ENCODE measurements at regions not wholly inside any gene's neighbourhood (a gene's known extent, or its start where the extent isn't known, plus 50 kb on each side); places are given as distances from the start of the nearest gene placed in this dataset.

DNA sequence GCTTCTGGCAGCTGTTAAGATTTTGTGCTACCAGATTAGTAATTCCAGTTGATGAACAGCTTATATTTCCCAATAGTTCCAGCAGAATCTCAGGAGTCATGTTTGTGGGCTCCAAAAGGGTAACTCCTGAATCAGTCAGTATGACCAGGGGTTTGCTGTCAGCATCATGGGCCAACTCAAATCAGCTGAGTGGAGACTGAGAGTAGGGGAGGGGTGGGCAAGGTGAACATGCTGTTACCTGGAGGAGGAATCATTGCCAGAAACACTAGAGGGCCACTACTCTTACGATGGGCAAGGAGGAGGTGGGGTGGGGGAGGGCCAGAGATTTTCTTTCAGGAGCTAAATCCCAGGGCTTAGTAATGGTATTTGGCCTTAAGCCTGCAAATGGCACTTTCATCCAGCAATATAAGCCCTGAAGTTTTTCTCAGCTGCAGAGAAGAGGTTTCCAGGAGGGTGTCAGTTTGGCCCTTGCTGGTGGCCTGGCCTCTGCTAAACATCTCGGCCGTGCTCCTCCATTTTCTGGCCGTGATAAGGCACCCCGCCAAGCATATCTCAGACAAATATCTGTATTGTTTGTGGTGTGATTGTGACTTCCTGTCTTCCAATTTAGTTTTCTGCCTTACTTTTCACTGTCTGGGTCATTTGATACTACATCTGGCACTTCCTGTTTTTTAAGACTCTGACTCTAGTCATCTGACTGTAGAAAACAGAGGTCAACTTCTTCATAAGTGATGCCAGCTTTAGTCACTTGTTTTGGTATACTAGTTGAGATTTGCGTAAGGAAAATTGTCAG, 120.5 kb upstream of the CXCR4 start:
- no peak for DNase-seq

DNA sequence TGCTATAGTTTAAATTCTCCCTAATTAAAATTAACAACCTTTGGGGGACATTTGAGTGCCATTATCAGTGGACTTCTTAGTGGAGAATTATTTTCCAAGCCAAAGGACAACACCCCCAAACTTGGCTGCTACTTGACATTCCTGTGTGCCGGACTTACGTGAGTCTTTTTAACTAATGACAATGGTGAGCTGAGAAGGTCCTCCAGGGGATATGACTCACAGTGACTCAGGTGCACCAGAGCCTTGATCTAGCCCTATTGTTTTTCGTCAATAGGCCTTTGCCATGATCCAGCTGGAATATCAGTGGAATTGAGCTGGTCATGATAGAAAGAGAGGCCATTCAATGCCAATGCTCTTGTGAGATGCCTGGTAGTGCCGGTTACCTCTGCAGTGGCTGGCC, 118.1 kb upstream of the CXCR4 start:
- DNase-seq: no peak

- DNase-seq: no peak
Observed at GRCh38 chr2:136235546-136235945, 117.6 kb upstream of the CXCR4 start.

GRCh38 chr2:136234261-136234660, 116.3 kb upstream of the CXCR4 start:
- no peak for DNase-seq

DNA sequence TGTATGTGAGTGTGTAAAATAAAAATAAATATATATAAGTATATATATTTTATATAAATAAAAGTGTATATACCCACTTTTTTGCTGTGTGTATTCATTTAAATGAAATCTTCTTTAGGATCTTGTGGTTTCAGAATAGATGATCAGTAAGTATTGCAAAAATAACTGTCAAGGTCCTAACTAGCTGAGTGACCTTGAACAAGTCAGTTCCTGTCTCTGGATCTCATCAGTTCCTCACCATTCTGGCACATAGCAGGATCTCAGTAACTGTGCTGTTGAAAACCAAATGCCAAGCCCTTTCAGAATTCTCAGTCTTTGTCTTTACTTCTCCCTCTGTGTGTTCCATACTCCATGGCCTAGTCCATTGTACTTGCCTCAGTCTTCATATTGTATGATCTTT, 115.3 kb upstream of the CXCR4 start:
- no peak for DNase-seq

DNA sequence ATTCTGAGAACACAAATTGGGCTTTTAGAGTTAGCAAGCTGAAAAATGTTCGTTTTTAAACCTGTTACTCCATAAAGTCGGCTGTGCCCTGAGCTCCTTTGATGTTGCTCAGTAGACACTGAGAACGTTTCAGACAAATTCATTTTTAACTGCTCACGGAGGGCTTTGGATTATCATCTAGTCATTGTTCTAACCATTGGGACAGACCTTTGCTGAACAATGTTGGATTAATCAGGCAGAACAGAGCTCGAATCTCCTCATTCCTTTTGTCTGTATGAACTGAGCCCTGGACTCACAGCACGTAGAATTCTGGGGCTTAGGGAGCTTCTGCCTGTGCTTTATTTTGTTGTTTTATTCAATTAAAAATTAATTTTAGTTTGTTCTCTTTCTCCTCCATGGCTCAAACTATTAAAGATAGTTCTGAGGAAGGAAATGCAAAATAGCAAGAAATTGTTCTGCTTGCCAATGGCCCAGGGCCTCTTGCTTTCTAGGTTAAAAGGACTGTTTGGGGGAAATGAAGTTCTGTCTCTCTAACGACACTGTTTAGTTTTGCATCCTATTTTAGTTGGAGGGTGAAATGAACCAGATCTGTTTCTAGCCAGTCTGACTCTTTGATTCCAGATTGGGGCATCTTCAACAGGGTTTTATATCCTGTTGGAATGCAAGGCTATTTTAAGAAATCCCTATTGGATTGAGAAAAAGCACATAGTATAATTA, 114.7 kb upstream of the CXCR4 start:
- no peak for DNase-seq

DNA sequence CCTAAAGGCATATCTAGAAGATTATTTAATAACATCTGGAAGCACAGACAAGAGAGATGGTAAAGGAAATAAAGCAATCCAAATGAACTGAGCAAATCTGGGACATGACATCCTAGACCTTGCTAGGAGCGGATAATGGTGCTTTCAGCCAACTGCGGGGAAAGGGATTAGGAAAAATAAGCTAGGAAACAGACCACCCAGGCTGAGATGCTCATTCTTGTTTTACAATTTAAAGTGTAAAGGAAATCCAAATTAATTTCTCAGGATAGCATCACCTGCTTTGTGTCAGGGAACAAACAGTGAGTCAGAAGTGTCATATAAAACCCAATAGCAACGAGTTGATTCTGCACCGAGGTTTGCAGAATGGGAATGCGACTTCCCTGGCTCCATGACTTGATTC, 112.5 kb upstream of the CXCR4 start:
- no peak for DNase-seq

- no peak for DNase-seq
Observed at GRCh38 chr2:136226903-136227302, 109.0 kb upstream of the CXCR4 start.

- no peak for DNase-seq
Observed at GRCh38 chr2:136225950-136226835, 108.2 kb upstream of the CXCR4 start.

DNA sequence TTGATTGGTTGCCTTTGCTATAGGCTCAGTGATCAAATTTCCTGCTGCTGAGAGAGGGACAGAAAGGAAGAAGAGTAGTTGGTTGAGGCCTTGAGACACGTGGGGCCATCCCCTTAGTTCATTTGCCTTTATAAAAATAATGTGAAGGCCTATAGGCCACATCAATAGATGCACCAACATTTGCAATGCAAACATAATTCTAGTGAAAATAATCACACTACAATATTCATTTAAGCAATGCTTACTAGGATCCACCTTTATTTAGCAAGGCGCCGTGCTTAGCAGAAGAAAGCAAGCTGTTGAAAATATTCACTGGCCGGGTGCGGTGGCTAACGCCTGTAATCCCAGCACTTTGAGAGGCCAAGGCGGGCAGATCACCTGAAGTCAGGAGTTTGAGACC, 105.3 kb upstream of the CXCR4 start:
- no peak for DNase-seq

DNA sequence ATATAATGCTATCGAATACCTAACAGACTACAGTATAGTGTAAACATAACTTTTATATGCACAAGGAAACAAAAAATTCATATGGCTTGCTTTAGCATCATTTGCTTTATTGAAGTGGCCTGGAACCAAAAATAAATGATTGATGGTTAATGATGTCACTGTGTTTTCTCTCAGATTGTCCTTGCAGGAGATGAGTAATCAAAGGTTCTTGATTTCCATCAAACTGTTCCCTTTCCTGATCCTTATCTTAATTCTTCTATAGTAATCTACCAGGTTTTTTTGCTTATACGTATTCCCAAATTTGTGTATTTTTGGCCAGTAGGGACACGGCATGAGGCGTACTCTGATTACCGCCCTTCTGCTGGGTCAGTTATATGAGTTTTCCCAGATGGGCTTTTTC, 104.9 kb upstream of the CXCR4 start:
- no peak for DNase-seq

- no peak for DNase-seq
Observed at GRCh38 chr2:136221026-136221425, 103.1 kb upstream of the CXCR4 start.

- DNase-seq: no peak
Observed at GRCh38 chr2:136219963-136220362, 102.0 kb upstream of the CXCR4 start.

- DNase-seq: no peak
Observed at GRCh38 chr2:136219341-136219740, 101.4 kb upstream of the CXCR4 start.

DNA sequence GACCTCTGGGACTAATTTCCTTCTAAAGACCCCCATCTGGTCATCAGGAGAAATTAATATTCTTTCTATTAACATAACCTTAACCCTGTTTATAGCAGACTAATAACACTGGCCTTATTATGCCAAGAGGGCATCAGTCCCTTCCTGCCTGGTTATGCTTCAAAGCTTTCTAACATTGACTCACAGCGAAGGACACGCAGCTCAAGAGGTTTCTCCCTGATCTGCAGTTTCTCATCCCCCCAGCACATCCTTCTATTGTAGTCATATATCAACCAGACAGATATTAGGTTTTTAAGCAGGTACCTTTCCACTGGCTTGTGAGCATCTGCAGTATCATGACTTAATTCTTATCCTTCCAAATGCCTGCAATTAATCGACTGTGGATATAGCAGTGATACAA, 100.0 kb upstream of the CXCR4 start:
- no peak for DNase-seq

GRCh38 chr2:136215908-136216472, 98.0 kb upstream of the CXCR4 start:
- DNase-seq: no peak

DNA sequence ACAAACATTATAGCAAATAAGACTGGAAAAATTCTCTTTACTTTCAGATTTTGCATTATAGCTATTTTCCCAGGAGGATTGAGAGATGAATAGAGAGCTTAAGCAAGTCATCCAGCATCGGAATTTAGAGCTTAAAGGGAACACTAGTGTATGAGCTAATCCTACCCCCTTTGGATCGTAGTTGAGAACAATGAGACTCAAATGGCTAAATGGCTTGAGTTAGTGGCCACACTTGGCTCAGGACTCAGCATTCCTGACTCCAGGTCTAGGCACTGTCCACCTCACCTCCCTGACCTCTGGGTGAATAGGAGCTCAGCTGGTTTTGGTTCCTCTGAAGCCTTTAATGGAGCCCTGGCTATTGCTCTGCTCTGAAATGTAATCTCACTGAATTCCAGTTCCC, 97.5 kb upstream of the CXCR4 start:
- no peak for DNase-seq

- DNase-seq: no peak
Observed at GRCh38 chr2:136214307-136215200, 96.6 kb upstream of the CXCR4 start.

DNA sequence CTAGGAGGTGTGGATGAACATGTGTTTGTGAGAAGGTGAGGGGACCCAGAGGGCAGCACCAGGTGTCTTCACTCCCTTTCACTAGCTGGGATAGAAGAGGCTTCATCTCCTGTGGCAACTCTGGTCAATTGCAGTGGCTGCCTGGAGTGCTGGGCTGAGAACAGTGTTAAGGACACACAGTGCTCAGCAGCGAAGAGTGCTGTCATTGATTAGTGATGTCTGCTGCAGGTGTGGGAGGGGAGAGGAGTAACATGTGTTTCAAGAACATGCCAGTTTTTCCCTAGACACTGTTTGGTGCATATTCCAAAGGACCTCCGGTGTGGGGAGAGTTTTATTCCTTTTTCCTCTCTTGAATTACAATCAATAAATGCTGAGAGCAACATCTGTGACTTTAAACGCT, 95.9 kb upstream of the CXCR4 start:
- no peak for DNase-seq

DNA sequence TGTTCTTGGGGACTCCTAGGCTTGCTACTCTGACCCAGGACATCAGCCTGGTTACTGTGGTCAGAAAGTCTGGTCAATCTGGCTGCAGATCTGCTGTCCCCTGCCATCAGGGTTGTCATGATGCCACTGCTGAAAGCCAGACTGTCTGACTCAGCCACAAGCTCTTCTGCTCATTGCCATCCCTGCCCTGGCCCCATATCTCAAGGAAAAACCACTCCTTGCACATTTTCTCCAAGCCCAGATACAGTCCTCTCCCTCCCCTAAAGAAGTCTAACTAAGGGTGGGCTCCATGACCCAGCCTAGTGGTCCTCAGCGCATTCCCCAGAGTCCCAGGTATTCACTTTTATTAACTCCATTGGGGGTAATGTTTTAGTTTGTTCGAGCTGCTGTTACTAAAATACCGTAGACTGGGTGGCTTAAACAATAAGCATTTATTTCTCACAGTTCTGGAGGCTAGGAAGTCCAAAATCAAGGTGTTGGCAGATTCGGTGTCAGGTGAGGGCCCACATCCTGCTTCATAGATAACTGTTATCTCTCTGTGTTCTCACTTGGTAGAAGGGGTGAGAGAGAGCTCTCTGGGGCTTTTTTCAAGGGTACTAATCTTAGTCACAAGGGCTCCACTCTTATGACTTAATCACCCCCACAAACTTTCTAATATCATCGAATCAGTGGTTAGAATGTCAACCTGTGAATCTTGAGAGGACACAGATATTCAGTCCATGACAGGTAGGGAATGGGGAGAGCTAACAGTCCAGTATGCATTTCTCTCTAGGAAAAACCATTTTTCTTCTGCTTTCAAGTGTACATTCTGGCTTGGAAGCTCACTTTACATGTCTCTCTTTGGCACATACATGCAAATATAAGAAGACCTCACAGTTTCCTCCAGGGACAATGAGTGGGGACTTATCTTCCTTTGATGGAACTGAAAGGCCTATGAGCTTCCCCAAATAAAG, 94.8 kb upstream of the CXCR4 start:
- no peak for DNase-seq

DNA sequence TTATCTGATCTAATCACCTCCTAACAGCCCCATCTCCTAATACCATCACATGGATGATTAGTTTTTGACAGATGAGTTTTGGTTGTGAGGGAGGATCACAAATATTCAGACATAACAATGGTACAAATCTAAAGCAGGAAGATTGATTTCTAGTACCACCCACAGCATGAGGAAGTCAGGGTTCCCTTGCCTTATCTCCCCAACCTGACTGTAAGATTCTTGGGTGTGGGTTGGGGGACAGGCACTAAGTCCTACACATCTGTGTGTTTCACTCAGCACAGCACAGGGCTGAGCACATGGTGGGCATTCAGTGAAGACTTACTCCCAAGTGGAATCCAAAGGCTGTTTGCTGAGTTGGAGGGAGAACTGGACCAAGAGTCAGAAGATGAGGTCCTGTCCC, 93.8 kb upstream of the CXCR4 start:
- no peak for DNase-seq
